AG04450 (cell line): ENCODE measurements at regions not wholly inside any gene's neighbourhood (a gene's known extent, or its start where the extent isn't known, plus 50 kb on each side); places are given as distances from the start of the nearest gene placed in this dataset.
A peak's percentile ranks its signal among the peaks of the same experiment; 100 is the strongest.

ENCODE experiments used
- CTCF ChIA-PET: fragments of 300-600, 350-600 bp; formaldehyde crosslinking; extraction: SDS; loops from one replicate; lab custom pipeline; 2022; ENCODE audit warnings: antibody characterized with exemption, inconsistent platforms; lab: Charles Lee
- POLR2A ChIA-PET: fragments of 350-600 bp; formaldehyde crosslinking; extraction: SDS; loops from one replicate; lab custom pipeline; 2021; ENCODE audit warnings: antibody characterized with exemption, inconsistent platforms; lab: Yijun Ruan, JAX
- DNase-seq: peaks from one replicate; pipeline ENCODE4 v3.0.0-alpha.2; 2011; ENCODE audit warnings: low read depth, low spot score
- H3K27ac ChIP-seq: one replicate; pipeline ENCODE4 v1.5.1; 2012; ENCODE audit warnings: low read depth, low read length, control low read depth
- H3K27me3 ChIP-seq: one replicate; pipeline ENCODE4 v1.6.0; 2012; ENCODE audit warnings: low read length; ENCODE audit not compliant: control insufficient read depth, insufficient read depth
- H3K4me3 ChIP-seq: 2 replicates; pipeline ENCODE4 v1.5.1; 2011; ENCODE audit warnings: mild to moderate bottlenecking, low read depth, low read length, control low read depth
- H3K9me3 ChIP-seq: 2 replicates; pipeline ENCODE4 v1.5.1; 2012; ENCODE audit warnings: low read length; ENCODE audit not compliant: control insufficient read depth, insufficient read depth
- CTCF ChIP-seq: IDR thresholded peaks from 2 replicates; pipeline ENCODE4 v1.5.1; 2011; ENCODE audit warnings: low read depth, low read length, control low read depth, inconsistent platforms

- no peak for DNase-seq
- POLR2A ChIA-PET: no interaction called here
Measured at GRCh38 chr6:133757335-133757734, 131.6 kb upstream of the TCF21 start.

DNA sequence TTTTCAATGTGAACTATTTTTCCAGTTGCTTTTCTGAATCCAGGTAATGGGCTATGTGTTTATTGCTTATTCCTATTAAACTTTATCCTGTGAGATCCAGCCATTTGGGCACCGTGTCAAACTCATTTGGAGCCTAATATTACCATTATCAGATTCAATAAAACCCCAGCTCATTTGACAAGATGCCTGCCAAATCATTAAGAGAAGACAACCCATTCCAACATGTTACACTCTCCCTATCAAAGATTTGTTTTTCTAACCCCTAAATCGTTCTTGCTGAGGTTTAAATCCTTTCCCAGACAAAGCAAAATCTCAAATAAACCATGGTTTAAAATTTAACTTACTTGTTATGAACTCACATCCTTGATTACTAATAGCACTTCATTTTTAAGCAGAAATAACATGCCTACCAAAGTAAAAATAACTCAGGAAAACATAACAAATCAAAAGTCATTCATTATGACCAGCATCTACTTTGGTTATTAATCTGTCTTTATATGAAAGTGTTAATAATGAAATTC lies 130.0 kb upstream of the TCF21 start:
- Histone ChIP-seq H3K27me3 (no peaks in the 10 kb centered on the region), H3K4me3 (no peak overlapping the region), H3K9me3 (no peaks in the 10 kb centered on the region), H3K27ac (no peak overlapping the region)
- TF ChIP-seq CTCF: no peak
- CTCF ChIA-PET: no interaction called here
- POLR2A ChIA-PET: no interaction called here
- DNase-seq: no peak

More at GRCh38 chr6:133757335-133757734, 131.6 kb upstream of the TCF21 start:
- Histone ChIP-seq H3K27me3 (no peaks in the 10 kb centered on the region), H3K9me3 (no peaks in the 10 kb centered on the region), H3K4me3 (no peak overlapping the region), H3K27ac (no peak overlapping the region)
- TF ChIP-seq CTCF: no peak
- CTCF ChIA-PET: no interaction called here

DNA sequence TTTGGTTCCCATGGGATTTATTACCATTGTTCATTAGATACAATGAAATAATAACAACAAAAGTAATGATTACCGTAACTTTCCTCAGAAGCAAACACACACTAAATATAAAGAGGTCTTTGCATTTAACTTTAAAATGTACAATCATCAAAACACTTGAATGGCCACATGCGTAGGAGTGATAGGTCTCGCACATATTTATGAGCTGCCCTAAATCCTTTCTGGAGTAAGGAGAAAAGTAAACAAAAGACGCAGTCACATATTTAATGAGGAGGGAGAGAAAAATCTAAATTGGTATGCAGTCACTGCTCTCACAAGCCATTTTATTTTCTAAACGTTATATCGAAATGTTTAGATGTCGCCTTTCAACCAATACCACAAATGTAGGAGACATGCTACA lies 129.4 kb upstream of the TCF21 start:
- no peak for TF ChIP-seq CTCF
- ChIA-PET POLR2A (no interaction called here), CTCF (no interaction called here)
- DNase-seq: no peak
- Histone ChIP-seq H3K27me3 (no peaks in the 10 kb centered on the region), H3K9me3 (no peaks in the 10 kb centered on the region), H3K27ac (no peak overlapping the region), H3K4me3 (no peak overlapping the region)

GRCh38 chr6:133761706-133762105 lies 127.2 kb upstream of the TCF21 start:
- ChIA-PET POLR2A (interaction anchor here (0.6 to 1.2 kb wide), 3 partner anchors 128 to 138 kb away, joined by 4 to 5 read pairs (median 4); partner anchors contain the start of gene TCF21), CTCF (interaction anchor here (0.8 to 1.2 kb wide), 4 partner anchors 14 to 193 kb away, joined by 3 read pairs; no protein-coding TSS in a partner anchor)
- Histone ChIP-seq H3K27ac (no peak overlapping the region), H3K9me3 (no peaks in the 10 kb centered on the region), H3K27me3 (no peaks in the 10 kb centered on the region), H3K4me3 (no peak overlapping the region)
- no peak for TF ChIP-seq CTCF
- DNase-seq: no peak

DNA sequence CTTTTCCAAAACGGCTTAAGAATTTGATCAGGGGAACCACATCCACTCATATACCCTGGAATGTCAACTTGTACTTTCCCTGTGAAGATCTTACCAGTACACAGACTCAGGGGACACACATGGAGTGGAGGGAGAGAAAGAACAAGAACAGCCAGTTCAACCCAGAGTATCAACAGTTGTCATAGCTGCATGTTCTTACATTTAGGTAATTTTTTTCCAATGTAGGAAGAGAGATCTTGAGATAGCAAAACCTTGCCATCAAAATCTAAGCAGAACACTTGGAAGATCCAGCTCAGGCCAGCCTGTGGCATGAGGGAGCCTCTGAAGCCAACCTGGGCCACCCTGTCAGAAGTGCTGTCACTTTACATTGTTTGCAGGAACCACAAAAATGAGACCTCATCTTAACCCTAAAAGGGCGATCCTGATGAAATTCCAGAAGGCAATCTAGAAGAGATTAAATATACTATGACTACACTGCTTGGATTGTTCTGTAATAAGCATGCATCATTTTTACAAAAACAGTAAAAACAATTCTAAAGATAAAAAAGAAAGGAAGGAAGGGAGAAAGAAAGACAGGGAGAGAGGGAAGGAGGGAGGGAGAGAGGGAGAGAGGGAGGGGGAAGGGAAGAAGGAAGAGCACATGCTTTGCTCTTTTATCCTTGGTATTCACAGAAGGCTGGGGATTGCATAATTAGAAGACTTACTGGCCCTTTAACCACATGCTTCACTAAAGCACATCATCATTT lies 124.7 kb upstream of the TCF21 start:
- no peak for TF ChIP-seq CTCF
- Histone ChIP-seq H3K27me3 (no peaks in the 10 kb centered on the region), H3K9me3 (no peaks in the 10 kb centered on the region), H3K4me3 (no peak overlapping the region), H3K27ac (peak overlapping the region; percentile 78)
- no peak for DNase-seq
- POLR2A ChIA-PET: interaction anchor here (0.8 kb wide), 1 partner anchor 125 kb away, joined by 7 read pairs; the partner anchor contains the start of gene TCF21
- CTCF ChIA-PET: interaction anchor here (1.1 kb wide), 1 partner anchor 196 kb away, joined by 3 read pairs; no protein-coding TSS in a partner anchor
